H9 (cell line): ENCODE measurements at regions not wholly inside any gene's neighbourhood (a gene's known extent, or its start where the extent isn't known, plus 50 kb on each side); places are given as distances from the start of the nearest gene placed in this dataset.

Experiments used
- DNase-seq: peaks from one replicate; pipeline ENCODE4 v3.0.0-alpha.2; 2017
- H2AFZ ChIP-seq: one replicate; pipeline ENCODE4 v1.6.1; 2013; ENCODE audit warnings: mild to moderate bottlenecking, low read length, control low read depth, moderate library complexity
- H2AK5ac ChIP-seq: 2 replicates; pipeline ENCODE4 v1.6.1; 2013; ENCODE audit warnings: low read length, control low read depth, mixed read lengths; ENCODE audit not compliant: insufficient read length
- H2BK120ac ChIP-seq: one replicate; pipeline ENCODE4 v1.6.1; 2013; ENCODE audit warnings: low read depth, mild to moderate bottlenecking, low read length, control low read depth, inconsistent platforms; ENCODE audit not compliant: poor library complexity, severe bottlenecking
- H2BK12ac ChIP-seq: 2 replicates; pipeline ENCODE4 v1.6.1; 2013; ENCODE audit warnings: low read length, control low read depth, mixed read lengths, low read depth; ENCODE audit not compliant: insufficient read length
- H2BK15ac ChIP-seq: 2 replicates; pipeline ENCODE4 v1.6.1; 2013; ENCODE audit warnings: low read depth, low read length, control low read depth
- H2BK20ac ChIP-seq: one replicate; pipeline ENCODE4 v1.6.1; 2013; ENCODE audit warnings: low read depth, mild to moderate bottlenecking, low read length, control low read depth, inconsistent platforms; ENCODE audit not compliant: poor library complexity, severe bottlenecking
- H2BK5ac ChIP-seq: 2 replicates; pipeline ENCODE4 v1.6.1; 2013; ENCODE audit warnings: low read length, control low read depth, mixed read lengths; ENCODE audit not compliant: insufficient read length
- H3K14ac ChIP-seq: 2 replicates; pipeline ENCODE4 v1.6.1; 2013; ENCODE audit warnings: low read length, control low read depth; ENCODE audit not compliant: insufficient read depth
- H3K18ac ChIP-seq: 2 replicates; pipeline ENCODE4 v1.6.1; 2013; ENCODE audit warnings: low read depth, mild to moderate bottlenecking, mixed read lengths, low read length, control low read depth; ENCODE audit not compliant: insufficient read length
- H3K23ac ChIP-seq: 2 replicates; pipeline ENCODE4 v1.6.1; 2013; ENCODE audit warnings: low read length, control low read depth, mixed read lengths, low read depth; ENCODE audit not compliant: insufficient read length
- H3K23me2 ChIP-seq: 2 replicates; pipeline ENCODE4 v1.6.1; 2013; ENCODE audit warnings: low read depth, mild to moderate bottlenecking, mixed read lengths, low read length, control low read depth; ENCODE audit not compliant: insufficient read length, poor library complexity, severe bottlenecking
- H3K27ac ChIP-seq: 2 replicates; pipeline ENCODE4 v1.5.1; 2013; ENCODE audit warnings: low read length, control low read depth, mixed read lengths, low read depth; ENCODE audit not compliant: insufficient read length
- H3K27me3 ChIP-seq: 2 replicates; pipeline ENCODE4 v1.6.1; 2013; ENCODE audit warnings: low read length, control low read depth, inconsistent platforms; ENCODE audit not compliant: insufficient read depth
- H3K4ac ChIP-seq: 2 replicates; pipeline ENCODE4 v1.6.1; 2013; ENCODE audit warnings: low read depth, mild to moderate bottlenecking, control low read depth, inconsistent platforms, low read length, moderate library complexity
- H3K4me1 ChIP-seq: 2 replicates; pipeline ENCODE4 v1.6.1; 2013; ENCODE audit warnings: low read length, control low read depth, inconsistent platforms; ENCODE audit not compliant: insufficient read depth
- H3K4me2 ChIP-seq: 2 replicates; pipeline ENCODE4 v1.6.1; 2013; ENCODE audit warnings: low read length, control low read depth, mixed read lengths; ENCODE audit not compliant: insufficient read length, insufficient read depth
- H3K56ac ChIP-seq: 2 replicates; pipeline ENCODE4 v1.6.1; 2013; ENCODE audit warnings: low read depth, mild to moderate bottlenecking, mixed read lengths, low read length, control low read depth; ENCODE audit not compliant: insufficient read length
- H3K79me1 ChIP-seq: 2 replicates; pipeline ENCODE4 v1.6.1; 2013; ENCODE audit warnings: low read depth, mild to moderate bottlenecking, moderate library complexity, low read length, control low read depth, inconsistent platforms; ENCODE audit not compliant: insufficient read depth, poor library complexity, severe bottlenecking
- H3K79me2 ChIP-seq: 2 replicates; pipeline ENCODE4 v1.6.1; 2013; ENCODE audit warnings: low read length, control low read depth, inconsistent platforms; ENCODE audit not compliant: insufficient read depth
- H3K9ac ChIP-seq: 2 replicates; pipeline ENCODE4 v1.6.1; 2013; ENCODE audit warnings: low read length, control low read depth, mixed read lengths; ENCODE audit not compliant: insufficient read length; ENCODE audit errors: extremely low read depth
- H3K9me3 ChIP-seq: one replicate; pipeline ENCODE4 v1.6.1; 2013; ENCODE audit warnings: low read depth, low read length, inconsistent platforms; ENCODE audit not compliant: control insufficient read depth
- H3T11ph ChIP-seq: one replicate; pipeline ENCODE4 v1.6.1; 2013; ENCODE audit warnings: mild to moderate bottlenecking, low read length, control low read depth, inconsistent platforms
- H4K20me1 ChIP-seq: one replicate; pipeline ENCODE4 v1.6.1; 2013; ENCODE audit not compliant: control insufficient read depth, insufficient read length, insufficient read depth
- H4K5ac ChIP-seq: 2 replicates; pipeline ENCODE4 v1.6.1; 2013; ENCODE audit warnings: low read depth, mild to moderate bottlenecking, mixed read lengths, low read length, control low read depth; ENCODE audit not compliant: insufficient read length
- H4K8ac ChIP-seq: replicated peaks from 2 replicates; pipeline ENCODE4 v1.6.1; 2013; ENCODE audit warnings: low read length, control low read depth, mixed read lengths, low read depth; ENCODE audit not compliant: insufficient read length
- H4K91ac ChIP-seq: 2 replicates; pipeline ENCODE4 v1.6.1; 2013; ENCODE audit warnings: low read depth, mild to moderate bottlenecking, moderate library complexity, mixed read lengths, low read length, control low read depth; ENCODE audit not compliant: insufficient read length
- H3K27ac Mint-ChIP-seq, 3 experiments: 2 replicates in 2 of 3; 3 replicates in 1 of 3; pipeline ENCODE4 v1.8.0; 2020 to 2021; ENCODE audit warnings: mixed read lengths in 3 of 3, mild to moderate bottlenecking in 1 of 3, moderate library complexity in 1 of 3
- H3K27me3 Mint-ChIP-seq: 2 replicates; pipeline ENCODE4 v1.8.0; 2021; ENCODE audit warnings: low read depth, mild to moderate bottlenecking, moderate library complexity, mixed read lengths
- H3K36me3 Mint-ChIP-seq, 3 experiments: 2 replicates in 2 of 3; 3 replicates in 1 of 3; pipeline ENCODE4 v1.8.0; 2020 to 2021; ENCODE audit warnings: low read depth in 3 of 3, mixed read lengths in 3 of 3; ENCODE audit not compliant: insufficient read depth in 1 of 3
- H3K4me1 Mint-ChIP-seq, 2 experiments: 2 replicates each; pipeline ENCODE4 v1.8.0; 2020; ENCODE audit warnings: mixed read lengths in 2 of 2
- H3K4me3 Mint-ChIP-seq, 2 experiments: 2 replicates in 1 of 2; 3 replicates in 1 of 2; pipeline ENCODE4 v1.8.0; 2020 to 2021; ENCODE audit warnings: mild to moderate bottlenecking in 2 of 2, mixed read lengths in 2 of 2, moderate library complexity in 1 of 2
- H3K9me3 Mint-ChIP-seq, 2 experiments: 2 replicates in 1 of 2; 3 replicates in 1 of 2; pipeline ENCODE4 v1.8.0; 2020; ENCODE audit warnings: mild to moderate bottlenecking in 2 of 2, mixed read lengths in 2 of 2, moderate library complexity in 1 of 2
- CTCF ChIP-seq: fragments of 200-600 bp; sonication (generic); conservative IDR thresholded peaks from 3 replicates; pipeline ENCODE4 v1.8.0; 2021; ENCODE audit warnings: antibody characterized with exemption, mild to moderate bottlenecking

GRCh38 chr1:48076017-48076416 is 78.8 kb upstream of the TRABD2B start:
- Mint-ChIP-seq H3K4me3 (no peak overlapping the region), H3K4me1 (peaks cover 4 to 8% of the 10 kb centered on the region in 2 experiments; a peak in 2 of 4 replicates), H3K27me3 (peaks cover 17% of the 10 kb centered on the region), H3K36me3 (no peaks in the 10 kb centered on the region), H3K27ac (no peak overlapping the region), H3K9me3 (no peaks in the 10 kb centered on the region)
- Histone ChIP-seq H2BK12ac (no peak overlapping the region), H3K56ac (no peak overlapping the region), H3K18ac (no peak overlapping the region), H2AK5ac (no peak overlapping the region), H3K79me1 (no peaks in the 10 kb centered on the region), H2BK5ac (no peak overlapping the region), H4K20me1 (no peaks in the 10 kb centered on the region), H4K5ac (no peak overlapping the region), H2BK120ac (no peak overlapping the region), H4K8ac (no peak overlapping the region), H3K23ac (no peak overlapping the region), H3K9me3 (no peaks in the 10 kb centered on the region), H3K79me2 (no peaks in the 10 kb centered on the region), H3K23me2 (no peaks in the 10 kb centered on the region), H2BK20ac (no peak overlapping the region), H3K14ac (no peak overlapping the region), H3K4me1 (no peaks in the 10 kb centered on the region), H3T11ph (no peak overlapping the region), H3K9ac (no peak overlapping the region), H3K27me3 (no peaks in the 10 kb centered on the region; the same call in 1 of the 2 replicates), H4K91ac (no peak overlapping the region), H2AFZ (no peak overlapping the region), H2BK15ac (no peak overlapping the region), H3K4me2 (no peak overlapping the region), H3K27ac (no peak overlapping the region), H3K4ac (no peak overlapping the region)
- no peak for DNase-seq
- no peak for TF ChIP-seq CTCF
